ENCODE measurements at regions not wholly inside any gene's neighbourhood (a gene's known extent, or its start where the extent isn't known, plus 50 kb on each side); places are given as distances from the start of the nearest gene placed in this dataset.

DNA sequence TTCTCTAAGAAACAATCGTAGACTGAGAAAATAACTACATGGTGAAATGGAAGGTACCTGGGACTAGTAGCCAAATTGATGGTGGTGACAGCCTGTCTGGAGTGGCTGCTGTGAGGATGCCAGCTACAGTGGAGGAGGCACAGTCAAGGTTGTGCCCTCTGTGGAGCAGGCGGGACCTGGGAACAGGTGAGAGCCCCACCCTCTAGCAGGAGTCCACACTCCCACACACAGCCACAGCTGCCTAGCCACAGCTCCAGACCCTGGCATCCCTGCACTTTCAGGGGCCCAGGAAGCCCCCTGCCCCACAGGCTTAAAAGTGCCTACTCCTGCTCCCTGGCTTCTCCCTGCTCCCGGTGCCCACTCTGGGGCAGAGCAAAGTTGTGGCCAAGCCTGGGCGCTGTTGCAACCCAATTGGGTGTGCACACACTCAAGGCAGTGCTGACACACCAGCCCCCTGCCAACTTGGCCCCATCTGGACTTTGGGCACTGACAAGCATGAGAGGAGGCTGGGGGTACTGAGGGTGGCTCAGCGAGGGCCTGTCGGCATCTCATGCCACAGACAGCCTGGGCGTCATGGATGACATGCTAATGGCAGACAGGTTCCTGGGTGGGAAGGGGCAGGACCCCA lies 548.7 kb downstream of the TBC1D32 start (continued):
- TF ChIP-seq, protein P1, sequence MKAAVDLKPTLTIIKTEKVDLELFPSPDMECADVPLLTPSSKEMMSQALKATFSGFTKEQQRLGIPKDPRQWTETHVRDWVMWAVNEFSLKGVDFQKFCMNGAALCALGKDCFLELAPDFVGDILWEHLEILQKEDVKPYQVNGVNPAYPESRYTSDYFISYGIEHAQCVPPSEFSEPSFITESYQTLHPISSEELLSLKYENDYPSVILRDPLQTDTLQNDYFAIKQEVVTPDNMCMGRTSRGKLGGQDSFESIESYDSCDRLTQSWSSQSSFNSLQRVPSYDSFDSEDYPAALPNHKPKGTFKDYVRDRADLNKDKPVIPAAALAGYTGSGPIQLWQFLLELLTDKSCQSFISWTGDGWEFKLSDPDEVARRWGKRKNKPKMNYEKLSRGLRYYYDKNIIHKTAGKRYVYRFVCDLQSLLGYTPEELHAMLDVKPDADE (IDR thresholded peaks at IDR 0.05), result no peak
- TF ChIP-seq EZH2phosphoT487 (IDR thresholded peaks at IDR 0.05; ENCODE audit: unreplicated experiment), result no peak

DNA sequence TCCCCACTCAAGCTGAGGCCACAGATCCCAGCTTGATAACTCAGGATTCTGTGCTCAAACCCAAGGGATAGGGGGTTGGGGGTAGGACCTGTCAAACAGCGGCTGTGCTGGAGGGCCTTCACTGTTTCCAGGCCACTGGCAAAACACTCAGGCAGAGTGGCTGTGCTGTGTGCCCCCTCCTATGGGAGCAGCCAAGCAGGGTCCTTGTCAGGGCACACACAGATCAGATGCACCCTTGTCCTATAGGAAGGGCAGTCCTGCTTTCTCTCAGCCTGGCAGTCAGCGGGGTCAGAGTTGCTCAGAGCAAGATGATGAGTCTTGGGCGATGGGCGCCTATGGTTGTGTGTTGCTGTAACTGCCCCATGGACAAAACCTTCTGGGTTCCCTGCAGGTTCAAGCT lies 554.8 kb downstream of the TBC1D32 start:
- no peaks in the 10 kb centered on the region for H3K4me1 ChIP-seq (ENCODE audit: insufficient read depth)
- no peak for DNase-seq (ENCODE audit: low spot score)
- Mint-ChIP-seq H3K4me1 (no peaks in the 10 kb centered on the region), H3K4me3 (no peak overlapping the region), H3K36me3 (ENCODE audit: low read depth) (peaks cover 8% of the 10 kb centered on the region), H3K27me3 (ENCODE audit: insufficient read depth, low read depth, poor library complexity) (no peaks in the 10 kb centered on the region), H3K27ac (no peak overlapping the region), H3K9me3 (peaks cover 7% of the 10 kb centered on the region)
- H3K36me3 ChIP-seq (ENCODE audit: insufficient read depth), result no peaks in the 10 kb centered on the region
- no peak overlapping the region for H3K27ac ChIP-seq (ENCODE audit: low read depth)
- H3K4me3 ChIP-seq, result no peak overlapping the region
- H3K79me2 ChIP-seq (replicated peaks; ENCODE audit: insufficient read depth), result no peaks in the 10 kb centered on the region
- no peaks in the 10 kb centered on the region for H3K27me3 ChIP-seq (ENCODE audit: insufficient read depth)
- H4K20me1 ChIP-seq (replicated peaks; ENCODE audit: insufficient read depth), result no peaks in the 10 kb centered on the region
- no peak for ATAC-seq
- H3F3A ChIP-seq (replicated peaks; ENCODE audit: low read depth), result no peaks in the 10 kb centered on the region
- H3K4me2 ChIP-seq, result no peak overlapping the region
- no peak overlapping the region for H2AFZ ChIP-seq
- peaks cover 5% of the 10 kb centered on the region; the same call in 1 of the 2 replicates for H3K9me2 ChIP-seq (ENCODE audit: insufficient read depth)
- TF ChIP-seq POLR2AphosphoS5 (IDR thresholded peaks at IDR 0.05; ENCODE audit: low read depth) (no peak), CREB1 (CRISPR knock-in tag; IDR thresholded peaks at IDR 0.05; ENCODE audit: low read depth) (no peak), STAT1 (IDR thresholded peaks at IDR 0.05; ENCODE audit: unreplicated experiment) (no peak), ZNF114 (CRISPR knock-in tag; IDR thresholded peaks at IDR 0.05) (no peak), JUNB (IDR thresholded peaks at IDR 0.05; ENCODE audit: unreplicated experiment) (no peak), EZH2phosphoT487 (IDR thresholded peaks at IDR 0.05; ENCODE audit: unreplicated experiment) (no peak), NANOG (IDR thresholded peaks at IDR 0.05; ENCODE audit: borderline replicate concordance) (no peak), ZNF331 (CRISPR knock-in tag; IDR thresholded peaks at IDR 0.05; ENCODE audit: low read depth) (no peak)
- TF ChIP-seq, protein P2, sequence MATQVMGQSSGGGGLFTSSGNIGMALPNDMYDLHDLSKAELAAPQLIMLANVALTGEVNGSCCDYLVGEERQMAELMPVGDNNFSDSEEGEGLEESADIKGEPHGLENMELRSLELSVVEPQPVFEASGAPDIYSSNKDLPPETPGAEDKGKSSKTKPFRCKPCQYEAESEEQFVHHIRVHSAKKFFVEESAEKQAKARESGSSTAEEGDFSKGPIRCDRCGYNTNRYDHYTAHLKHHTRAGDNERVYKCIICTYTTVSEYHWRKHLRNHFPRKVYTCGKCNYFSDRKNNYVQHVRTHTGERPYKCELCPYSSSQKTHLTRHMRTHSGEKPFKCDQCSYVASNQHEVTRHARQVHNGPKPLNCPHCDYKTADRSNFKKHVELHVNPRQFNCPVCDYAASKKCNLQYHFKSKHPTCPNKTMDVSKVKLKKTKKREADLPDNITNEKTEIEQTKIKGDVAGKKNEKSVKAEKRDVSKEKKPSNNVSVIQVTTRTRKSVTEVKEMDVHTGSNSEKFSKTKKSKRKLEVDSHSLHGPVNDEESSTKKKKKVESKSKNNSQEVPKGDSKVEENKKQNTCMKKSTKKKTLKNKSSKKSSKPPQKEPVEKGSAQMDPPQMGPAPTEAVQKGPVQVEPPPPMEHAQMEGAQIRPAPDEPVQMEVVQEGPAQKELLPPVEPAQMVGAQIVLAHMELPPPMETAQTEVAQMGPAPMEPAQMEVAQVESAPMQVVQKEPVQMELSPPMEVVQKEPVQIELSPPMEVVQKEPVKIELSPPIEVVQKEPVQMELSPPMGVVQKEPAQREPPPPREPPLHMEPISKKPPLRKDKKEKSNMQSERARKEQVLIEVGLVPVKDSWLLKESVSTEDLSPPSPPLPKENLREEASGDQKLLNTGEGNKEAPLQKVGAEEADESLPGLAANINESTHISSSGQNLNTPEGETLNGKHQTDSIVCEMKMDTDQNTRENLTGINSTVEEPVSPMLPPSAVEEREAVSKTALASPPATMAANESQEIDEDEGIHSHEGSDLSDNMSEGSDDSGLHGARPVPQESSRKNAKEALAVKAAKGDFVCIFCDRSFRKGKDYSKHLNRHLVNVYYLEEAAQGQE (IDR thresholded peaks at IDR 0.05; ENCODE audit: unreplicated experiment), result no peak
- TF ChIP-seq, protein P3, sequence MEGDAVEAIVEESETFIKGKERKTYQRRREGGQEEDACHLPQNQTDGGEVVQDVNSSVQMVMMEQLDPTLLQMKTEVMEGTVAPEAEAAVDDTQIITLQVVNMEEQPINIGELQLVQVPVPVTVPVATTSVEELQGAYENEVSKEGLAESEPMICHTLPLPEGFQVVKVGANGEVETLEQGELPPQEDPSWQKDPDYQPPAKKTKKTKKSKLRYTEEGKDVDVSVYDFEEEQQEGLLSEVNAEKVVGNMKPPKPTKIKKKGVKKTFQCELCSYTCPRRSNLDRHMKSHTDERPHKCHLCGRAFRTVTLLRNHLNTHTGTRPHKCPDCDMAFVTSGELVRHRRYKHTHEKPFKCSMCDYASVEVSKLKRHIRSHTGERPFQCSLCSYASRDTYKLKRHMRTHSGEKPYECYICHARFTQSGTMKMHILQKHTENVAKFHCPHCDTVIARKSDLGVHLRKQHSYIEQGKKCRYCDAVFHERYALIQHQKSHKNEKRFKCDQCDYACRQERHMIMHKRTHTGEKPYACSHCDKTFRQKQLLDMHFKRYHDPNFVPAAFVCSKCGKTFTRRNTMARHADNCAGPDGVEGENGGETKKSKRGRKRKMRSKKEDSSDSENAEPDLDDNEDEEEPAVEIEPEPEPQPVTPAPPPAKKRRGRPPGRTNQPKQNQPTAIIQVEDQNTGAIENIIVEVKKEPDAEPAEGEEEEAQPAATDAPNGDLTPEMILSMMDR (conservative IDR thresholded peaks at IDR 0.05; ENCODE audit: low read depth in 2 of 2), result no peak
- TF ChIP-seq, protein P4, sequence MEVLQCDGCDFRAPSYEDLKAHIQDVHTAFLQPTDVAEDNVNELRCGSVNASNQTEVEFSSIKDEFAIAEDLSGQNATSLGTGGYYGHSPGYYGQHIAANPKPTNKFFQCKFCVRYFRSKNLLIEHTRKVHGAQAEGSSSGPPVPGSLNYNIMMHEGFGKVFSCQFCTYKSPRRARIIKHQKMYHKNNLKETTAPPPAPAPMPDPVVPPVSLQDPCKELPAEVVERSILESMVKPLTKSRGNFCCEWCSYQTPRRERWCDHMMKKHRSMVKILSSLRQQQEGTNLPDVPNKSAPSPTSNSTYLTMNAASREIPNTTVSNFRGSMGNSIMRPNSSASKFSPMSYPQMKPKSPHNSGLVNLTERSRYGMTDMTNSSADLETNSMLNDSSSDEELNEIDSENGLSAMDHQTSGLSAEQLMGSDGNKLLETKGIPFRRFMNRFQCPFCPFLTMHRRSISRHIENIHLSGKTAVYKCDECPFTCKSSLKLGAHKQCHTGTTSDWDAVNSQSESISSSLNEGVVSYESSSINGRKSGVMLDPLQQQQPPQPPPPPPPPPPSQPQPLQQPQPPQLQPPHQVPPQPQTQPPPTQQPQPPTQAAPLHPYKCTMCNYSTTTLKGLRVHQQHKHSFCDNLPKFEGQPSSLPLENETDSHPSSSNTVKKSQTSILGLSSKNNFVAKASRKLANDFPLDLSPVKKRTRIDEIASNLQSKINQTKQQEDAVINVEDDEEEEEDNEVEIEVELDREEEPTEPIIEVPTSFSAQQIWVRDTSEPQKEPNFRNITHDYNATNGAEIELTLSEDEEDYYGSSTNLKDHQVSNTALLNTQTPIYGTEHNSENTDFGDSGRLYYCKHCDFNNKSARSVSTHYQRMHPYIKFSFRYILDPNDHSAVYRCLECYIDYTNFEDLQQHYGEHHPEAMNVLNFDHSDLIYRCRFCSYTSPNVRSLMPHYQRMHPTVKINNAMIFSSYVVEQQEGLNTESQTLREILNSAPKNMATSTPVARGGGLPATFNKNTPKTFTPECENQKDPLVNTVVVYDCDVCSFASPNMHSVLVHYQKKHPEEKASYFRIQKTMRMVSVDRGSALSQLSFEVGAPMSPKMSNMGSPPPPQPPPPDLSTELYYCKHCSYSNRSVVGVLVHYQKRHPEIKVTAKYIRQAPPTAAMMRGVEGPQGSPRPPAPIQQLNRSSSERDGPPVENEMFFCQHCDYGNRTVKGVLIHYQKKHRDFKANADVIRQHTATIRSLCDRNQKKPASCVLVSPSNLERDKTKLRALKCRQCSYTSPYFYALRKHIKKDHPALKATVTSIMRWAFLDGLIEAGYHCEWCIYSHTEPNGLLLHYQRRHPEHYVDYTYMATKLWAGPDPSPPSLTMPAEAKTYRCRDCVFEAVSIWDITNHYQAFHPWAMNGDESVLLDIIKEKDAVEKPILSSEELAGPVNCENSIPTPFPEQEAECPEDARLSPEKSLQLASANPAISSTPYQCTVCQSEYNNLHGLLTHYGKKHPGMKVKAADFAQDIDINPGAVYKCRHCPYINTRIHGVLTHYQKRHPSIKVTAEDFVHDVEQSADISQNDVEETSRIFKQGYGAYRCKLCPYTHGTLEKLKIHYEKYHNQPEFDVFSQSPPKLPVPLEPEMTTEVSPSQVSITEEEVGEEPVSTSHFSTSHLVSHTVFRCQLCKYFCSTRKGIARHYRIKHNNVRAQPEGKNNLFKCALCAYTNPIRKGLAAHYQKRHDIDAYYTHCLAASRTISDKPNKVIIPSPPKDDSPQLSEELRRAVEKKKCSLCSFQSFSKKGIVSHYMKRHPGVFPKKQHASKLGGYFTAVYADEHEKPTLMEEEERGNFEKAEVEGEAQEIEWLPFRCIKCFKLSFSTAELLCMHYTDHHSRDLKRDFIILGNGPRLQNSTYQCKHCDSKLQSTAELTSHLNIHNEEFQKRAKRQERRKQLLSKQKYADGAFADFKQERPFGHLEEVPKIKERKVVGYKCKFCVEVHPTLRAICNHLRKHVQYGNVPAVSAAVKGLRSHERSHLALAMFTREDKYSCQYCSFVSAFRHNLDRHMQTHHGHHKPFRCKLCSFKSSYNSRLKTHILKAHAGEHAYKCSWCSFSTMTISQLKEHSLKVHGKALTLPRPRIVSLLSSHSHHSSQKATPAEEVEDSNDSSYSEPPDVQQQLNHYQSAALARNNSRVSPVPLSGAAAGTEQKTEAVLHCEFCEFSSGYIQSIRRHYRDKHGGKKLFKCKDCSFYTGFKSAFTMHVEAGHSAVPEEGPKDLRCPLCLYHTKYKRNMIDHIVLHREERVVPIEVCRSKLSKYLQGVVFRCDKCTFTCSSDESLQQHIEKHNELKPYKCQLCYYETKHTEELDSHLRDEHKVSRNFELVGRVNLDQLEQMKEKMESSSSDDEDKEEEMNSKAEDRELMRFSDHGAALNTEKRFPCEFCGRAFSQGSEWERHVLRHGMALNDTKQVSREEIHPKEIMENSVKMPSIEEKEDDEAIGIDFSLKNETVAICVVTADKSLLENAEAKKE (CRISPR knock-in tag; IDR thresholded peaks at IDR 0.05), result no peak
